ENCODE measurements at regions not wholly inside any gene's neighbourhood (a gene's known extent, or its start where the extent isn't known, plus 50 kb on each side); places are given as distances from the start of the nearest gene placed in this dataset.

DNA sequence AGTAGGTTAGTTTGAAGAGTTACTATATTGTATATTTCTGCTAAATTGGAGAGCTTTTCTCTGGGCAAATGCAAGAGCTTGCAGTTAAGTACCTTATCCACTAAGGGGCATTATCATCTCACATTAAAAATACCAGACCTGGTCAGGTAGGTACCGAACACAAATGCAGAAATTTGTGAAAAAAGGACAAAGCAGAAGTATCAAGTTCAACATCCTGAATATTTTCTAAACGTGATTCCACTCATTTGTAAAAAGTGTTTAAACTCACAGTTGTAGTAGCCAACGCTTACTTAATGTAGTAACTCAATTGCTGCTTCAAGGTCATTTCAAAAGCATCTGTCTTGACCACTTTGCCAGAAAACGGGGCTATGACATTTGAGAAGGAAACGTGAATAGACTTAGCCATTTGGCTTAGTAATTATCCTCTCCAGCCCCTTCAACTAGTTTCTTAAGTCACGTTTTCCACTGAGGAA is 52.1 kb downstream of the CYRIA start:
- no peak overlapping the region for H3K4me3 ChIP-seq (ENCODE audit: low read length)
- H3K36me3 Mint-ChIP-seq (ENCODE audit: low read depth): no peaks in the 10 kb centered on the region
- peaks cover 4% of the 10 kb centered on the region for H3K4me1 Mint-ChIP-seq (ENCODE audit: low read depth)
- ATAC-seq (ENCODE audit: poor library complexity) (no peak), DNase-seq (no peak)
- no peak overlapping the region for H3K4me3 Mint-ChIP-seq
- no peaks in the 10 kb centered on the region for H3K36me3 ChIP-seq (ENCODE audit: insufficient read depth, low read length)
- TF ChIP-seq, protein P1, sequence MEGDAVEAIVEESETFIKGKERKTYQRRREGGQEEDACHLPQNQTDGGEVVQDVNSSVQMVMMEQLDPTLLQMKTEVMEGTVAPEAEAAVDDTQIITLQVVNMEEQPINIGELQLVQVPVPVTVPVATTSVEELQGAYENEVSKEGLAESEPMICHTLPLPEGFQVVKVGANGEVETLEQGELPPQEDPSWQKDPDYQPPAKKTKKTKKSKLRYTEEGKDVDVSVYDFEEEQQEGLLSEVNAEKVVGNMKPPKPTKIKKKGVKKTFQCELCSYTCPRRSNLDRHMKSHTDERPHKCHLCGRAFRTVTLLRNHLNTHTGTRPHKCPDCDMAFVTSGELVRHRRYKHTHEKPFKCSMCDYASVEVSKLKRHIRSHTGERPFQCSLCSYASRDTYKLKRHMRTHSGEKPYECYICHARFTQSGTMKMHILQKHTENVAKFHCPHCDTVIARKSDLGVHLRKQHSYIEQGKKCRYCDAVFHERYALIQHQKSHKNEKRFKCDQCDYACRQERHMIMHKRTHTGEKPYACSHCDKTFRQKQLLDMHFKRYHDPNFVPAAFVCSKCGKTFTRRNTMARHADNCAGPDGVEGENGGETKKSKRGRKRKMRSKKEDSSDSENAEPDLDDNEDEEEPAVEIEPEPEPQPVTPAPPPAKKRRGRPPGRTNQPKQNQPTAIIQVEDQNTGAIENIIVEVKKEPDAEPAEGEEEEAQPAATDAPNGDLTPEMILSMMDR (IDR thresholded peaks at IDR 0.05): peak; percentile 47
- H3K4me1 ChIP-seq (ENCODE audit: insufficient read depth, low read length): no peaks in the 10 kb centered on the region
- H3K27ac ChIP-seq (ENCODE audit: low read depth in 1 of 2, low read length in 2 of 2): no peak overlapping the region
- ChIA-PET POLR2A (no interaction called here), CTCF (interaction anchor here (0.9 kb wide), 1 partner anchor 143 kb away, joined by 3 read pairs; no protein-coding TSS in a partner anchor)
- H3K27me3 ChIP-seq (ENCODE audit: control insufficient read depth in 1 of 2, insufficient read depth in 2 of 2, low read length in 2 of 2): no peaks in the 10 kb centered on the region
- no peaks in the 10 kb centered on the region for H3K9me3 Mint-ChIP-seq
- H3K27ac Mint-ChIP-seq: no peak overlapping the region
- H3K9me3 ChIP-seq (ENCODE audit: control insufficient read depth in 1 of 2, insufficient read depth in 1 of 2, low read length in 2 of 2): no peaks in the 10 kb centered on the region
- peaks cover 20% of the 10 kb centered on the region for H3K27me3 Mint-ChIP-seq
- intact Hi-C loops (cut with DNase I, micrococcal nuclease): loop anchor here (1.0 kb wide), 1 partner anchor 144 kb away; no protein-coding TSS in a partner anchor

DNA sequence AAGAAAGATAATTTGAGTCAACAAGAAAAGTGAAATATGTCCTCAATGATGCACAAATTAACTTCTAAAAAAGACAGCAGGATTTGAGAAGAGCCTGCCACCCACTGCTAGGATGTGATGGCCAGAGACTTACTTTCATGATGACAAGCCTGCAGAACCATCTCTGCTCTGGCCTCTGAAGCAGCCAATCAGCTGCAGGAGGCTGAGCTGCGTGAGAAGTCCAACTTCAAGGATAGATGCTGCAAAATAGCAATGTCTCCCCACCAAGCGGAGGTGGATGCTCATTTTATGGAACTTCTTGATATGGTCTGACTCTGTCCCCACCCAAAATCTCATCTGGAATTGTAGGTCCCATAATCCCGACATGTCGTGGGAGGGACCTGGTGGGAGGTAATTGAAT is 53.1 kb downstream of the CYRIA start:
- Histone ChIP-seq H3K4me3 (ENCODE audit: low read length) (no peak overlapping the region), H3K27ac (ENCODE audit: low read depth in 1 of 2, low read length in 2 of 2) (no peak overlapping the region), H3K9me3 (ENCODE audit: control insufficient read depth in 1 of 2, insufficient read depth in 1 of 2, low read length in 2 of 2) (no peaks in the 10 kb centered on the region), H3K36me3 (ENCODE audit: insufficient read depth, low read length) (no peaks in the 10 kb centered on the region), H3K4me1 (ENCODE audit: insufficient read depth, low read length) (no peaks in the 10 kb centered on the region), H3K27me3 (ENCODE audit: control insufficient read depth in 1 of 2, insufficient read depth in 2 of 2, low read length in 2 of 2) (no peaks in the 10 kb centered on the region)
- Mint-ChIP-seq H3K4me1 (ENCODE audit: low read depth) (peaks cover 8% of the 10 kb centered on the region), H3K27me3 (peaks cover 16% of the 10 kb centered on the region), H3K36me3 (ENCODE audit: low read depth) (no peaks in the 10 kb centered on the region), H3K9me3 (no peaks in the 10 kb centered on the region), H3K27ac (no peak overlapping the region), H3K4me3 (no peak overlapping the region)
- TF ChIP-seq, protein P1 (IDR thresholded peaks at IDR 0.05): no peak
- intact Hi-C loops (cut with DNase I, micrococcal nuclease): no loop called here
- ATAC-seq (ENCODE audit: poor library complexity): no peak
- ChIA-PET POLR2A (interaction anchor here (0.6 kb wide), 1 partner anchor 413 kb away, joined by 3 read pairs; no protein-coding TSS in a partner anchor), CTCF (no interaction called here)
- no peak for DNase-seq

DNA sequence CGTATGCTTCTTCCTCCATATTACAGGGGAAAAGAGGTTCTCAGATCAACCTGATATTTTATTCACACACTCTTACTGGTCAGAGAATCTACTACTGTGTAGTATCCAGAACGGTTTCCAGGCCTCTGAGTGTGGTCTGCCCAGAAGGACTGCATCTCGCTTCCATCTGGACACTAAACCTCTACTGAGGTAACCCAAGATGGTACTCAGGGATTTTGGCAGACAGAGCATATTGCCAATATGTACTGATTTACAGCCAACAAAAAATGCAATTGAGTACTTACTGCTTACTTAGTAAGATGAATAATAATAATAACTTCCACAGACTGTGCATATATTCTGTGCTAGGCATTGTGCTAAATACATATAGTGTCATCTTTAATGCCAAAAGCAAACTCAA is 55.8 kb downstream of the CYRIA start:
- Histone ChIP-seq H3K4me3 (ENCODE audit: low read length) (no peak overlapping the region), H3K27me3 (ENCODE audit: control insufficient read depth in 1 of 2, insufficient read depth in 2 of 2, low read length in 2 of 2) (no peaks in the 10 kb centered on the region), H3K36me3 (ENCODE audit: insufficient read depth, low read length) (no peaks in the 10 kb centered on the region), H3K27ac (ENCODE audit: low read depth in 1 of 2, low read length in 2 of 2) (no peak overlapping the region), H3K4me1 (ENCODE audit: insufficient read depth, low read length) (no peaks in the 10 kb centered on the region), H3K9me3 (ENCODE audit: control insufficient read depth in 1 of 2, insufficient read depth in 1 of 2, low read length in 2 of 2) (no peaks in the 10 kb centered on the region)
- no peak for DNase-seq
- Mint-ChIP-seq H3K4me1 (ENCODE audit: low read depth) (peaks cover 8% of the 10 kb centered on the region), H3K27ac (no peak overlapping the region), H3K4me3 (no peak overlapping the region), H3K36me3 (ENCODE audit: low read depth) (no peaks in the 10 kb centered on the region), H3K9me3 (no peaks in the 10 kb centered on the region), H3K27me3 (peaks cover 11% of the 10 kb centered on the region)
- ATAC-seq (ENCODE audit: poor library complexity): no peak
- ChIA-PET CTCF (no interaction called here), POLR2A (interaction anchor here (1.1 kb wide), 1 partner anchor 29 kb away, joined by 3 read pairs; no protein-coding TSS in a partner anchor)
- TF ChIP-seq, protein P1 (IDR thresholded peaks at IDR 0.05): no peak
- intact Hi-C loops (cut with DNase I, micrococcal nuclease): loop anchor here (1.0 to 2.0 kb wide), 3 partner anchors 56 to 972 kb away; no protein-coding TSS in a partner anchor
